Astrocyte of the cerebellum (primary cell): ENCODE measurements at regions not wholly inside any gene's neighbourhood (a gene's known extent, or its start where the extent isn't known, plus 50 kb on each side); places are given as distances from the start of the nearest gene placed in this dataset.

ENCODE experiments used
- DNase-seq: peaks from one replicate; pipeline ENCODE4 v3.0.0-alpha.2; 2011; ENCODE audit warnings: low read depth
- H3K4me3 ChIP-seq: 2 replicates; pipeline ENCODE4 v1.5.1; 2011; ENCODE audit warnings: mild to moderate bottlenecking, low read depth, low read length, moderate library complexity
- CTCF ChIP-seq: IDR thresholded peaks from 2 replicates; pipeline ENCODE4 v1.5.1; 2012; ENCODE audit warnings: low read length, low read depth, moderate library complexity, mild to moderate bottlenecking; ENCODE audit errors: missing control alignments
- in situ Hi-C: cut with HindIII; loops from 2 replicates; pipeline ENCODE4 v1.10.0; 2017; ENCODE audit warnings: low sequenced_read_pairs

GRCh38 chr12:92244036-92244435 lies 98.4 kb upstream of the BTG1 start:
- no peak for TF ChIP-seq CTCF
- H3K4me3 ChIP-seq, result no peak overlapping the region
- in situ Hi-C loops, result no loop called here
- peak; percentile 27 for DNase-seq

GRCh38 chr12:92242907-92243306 lies 97.3 kb upstream of the BTG1 start:
- H3K4me3 ChIP-seq, result no peak overlapping the region
- no peak for DNase-seq
- in situ Hi-C loops, result no loop called here
- no peak for TF ChIP-seq CTCF

GRCh38 chr12:92237762-92238523 lies 92.3 kb upstream of the BTG1 start:
- no peak for TF ChIP-seq CTCF
- in situ Hi-C loops, result no loop called here
- no peak overlapping the region for H3K4me3 ChIP-seq
- DNase-seq, result no peak

GRCh38 chr12:92237262-92237661 lies 91.6 kb upstream of the BTG1 start:
- no peak for DNase-seq
- in situ Hi-C loops, result no loop called here
- no peak for TF ChIP-seq CTCF
- no peak overlapping the region for H3K4me3 ChIP-seq

- no peak for DNase-seq
- no peak overlapping the region for H3K4me3 ChIP-seq
- no peak for TF ChIP-seq CTCF
- in situ Hi-C loops, result no loop called here
Observed at GRCh38 chr12:92235703-92236472, 90.2 kb upstream of the BTG1 start.

GRCh38 chr12:92234533-92234932 lies 88.9 kb upstream of the BTG1 start:
- DNase-seq, result no peak
- no peak for TF ChIP-seq CTCF
- no peak overlapping the region for H3K4me3 ChIP-seq
- in situ Hi-C loops, result no loop called here
